Adipocyte (in vitro differentiated cells): ENCODE measurements at regions not wholly inside any gene's neighbourhood (a gene's known extent, or its start where the extent isn't known, plus 50 kb on each side); places are given as distances from the start of the nearest gene placed in this dataset.

Experiments
- DNase-seq: peaks from one replicate; pipeline ENCODE4 v3.0.0-alpha.2; 2015; ENCODE audit warnings: low read depth
- H3K27me3 ChIP-seq: replicated peaks from 2 replicates; pipeline ENCODE4 v1.7.0; 2013; ENCODE audit warnings: mild to moderate bottlenecking, low read length, moderate library complexity; ENCODE audit not compliant: control insufficient read depth, insufficient read depth
- H3K36me3 ChIP-seq: 2 replicates; pipeline ENCODE4 v1.7.0; 2013; ENCODE audit warnings: low read length, mild to moderate bottlenecking, moderate library complexity; ENCODE audit not compliant: control insufficient read depth, insufficient read depth, severe bottlenecking
- H3K4me1 ChIP-seq: 2 replicates; pipeline ENCODE4 v1.7.0; 2013; ENCODE audit warnings: mild to moderate bottlenecking, low read length, moderate library complexity; ENCODE audit not compliant: control insufficient read depth, insufficient read depth
- H3K4me3 ChIP-seq: 2 replicates; pipeline ENCODE4 v1.7.0; 2013; ENCODE audit warnings: mild to moderate bottlenecking, low read length, moderate library complexity
- H3K9ac ChIP-seq: 2 replicates; pipeline ENCODE4 v1.7.0; 2013; ENCODE audit warnings: mild to moderate bottlenecking, low read length, moderate library complexity
- H3K9me3 ChIP-seq: 2 replicates; pipeline ENCODE4 v1.7.0; 2013; ENCODE audit warnings: mild to moderate bottlenecking, low read length, moderate library complexity; ENCODE audit not compliant: control insufficient read depth

DNA sequence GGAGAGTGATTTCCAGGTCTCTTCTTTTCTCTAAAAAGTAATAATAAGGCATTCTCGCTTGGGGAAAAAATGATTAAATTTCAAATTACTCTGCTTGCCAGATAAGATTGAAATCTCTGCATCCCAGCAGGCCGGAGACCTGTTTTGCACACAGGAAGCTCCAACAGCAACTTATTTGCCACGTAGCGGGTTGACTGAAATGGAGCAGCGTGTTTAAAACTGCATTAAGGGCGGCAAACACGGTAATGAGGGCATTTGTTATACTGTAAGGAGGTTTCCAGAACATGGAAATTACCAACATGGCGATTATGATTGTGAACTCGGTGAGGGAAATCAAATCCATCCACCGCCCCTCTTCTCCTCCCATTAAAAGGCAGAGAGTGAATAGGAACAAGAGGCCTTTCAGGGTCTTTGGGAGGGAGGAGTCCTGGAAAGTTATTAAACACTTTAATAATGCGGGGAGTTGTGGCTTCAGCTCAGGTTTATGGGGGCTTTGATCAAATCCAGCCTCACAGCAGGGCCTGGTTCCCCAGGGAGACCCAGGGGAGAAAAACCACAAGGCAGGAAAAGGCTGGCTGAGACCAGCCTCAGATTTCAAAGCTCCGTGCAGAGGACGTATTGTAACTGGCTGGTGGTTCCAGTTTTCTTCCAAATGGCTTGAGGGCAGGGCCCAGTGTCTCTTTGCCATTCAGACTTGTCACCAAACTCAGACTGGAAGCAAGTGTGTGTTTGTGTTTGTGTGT lies 242.3 kb downstream of the TLE3 start:
- H3K4me3 ChIP-seq = no peak overlapping the region
- H3K27me3 ChIP-seq = peaks cover 21% of the 10 kb centered on the region
- H3K9me3 ChIP-seq = no peaks in the 10 kb centered on the region
- peak; percentile 63 for DNase-seq
- no peaks in the 10 kb centered on the region for H3K36me3 ChIP-seq
- H3K9ac ChIP-seq = no peak overlapping the region
- peaks cover 15% of the 10 kb centered on the region for H3K4me1 ChIP-seq

DNA sequence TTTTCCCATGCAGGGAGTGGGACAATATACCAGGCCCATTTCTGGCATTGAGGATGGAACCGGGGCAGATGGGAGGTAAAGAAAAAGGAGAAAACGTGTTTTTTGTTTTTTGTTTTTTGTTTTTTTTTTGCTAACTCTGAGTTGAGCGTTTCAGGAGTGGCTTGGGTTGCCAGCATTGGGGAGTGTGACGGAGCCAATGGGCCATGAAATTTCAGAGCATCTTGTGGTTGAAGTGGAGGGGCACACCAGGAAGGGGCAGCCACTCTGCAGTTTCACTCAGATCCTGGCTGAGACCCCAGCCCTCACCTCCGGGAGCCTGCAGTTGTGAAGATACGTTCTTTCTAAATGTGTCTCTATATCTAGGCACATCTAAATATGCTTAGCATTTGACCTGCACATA lies 240.5 kb downstream of the TLE3 start:
- H3K36me3 ChIP-seq = no peaks in the 10 kb centered on the region
- peaks cover 20% of the 10 kb centered on the region for H3K4me1 ChIP-seq
- H3K27me3 ChIP-seq = peaks cover 21% of the 10 kb centered on the region
- no peak for DNase-seq
- no peak overlapping the region for H3K9ac ChIP-seq
- H3K4me3 ChIP-seq = no peak overlapping the region
- H3K9me3 ChIP-seq = no peaks in the 10 kb centered on the region

DNA sequence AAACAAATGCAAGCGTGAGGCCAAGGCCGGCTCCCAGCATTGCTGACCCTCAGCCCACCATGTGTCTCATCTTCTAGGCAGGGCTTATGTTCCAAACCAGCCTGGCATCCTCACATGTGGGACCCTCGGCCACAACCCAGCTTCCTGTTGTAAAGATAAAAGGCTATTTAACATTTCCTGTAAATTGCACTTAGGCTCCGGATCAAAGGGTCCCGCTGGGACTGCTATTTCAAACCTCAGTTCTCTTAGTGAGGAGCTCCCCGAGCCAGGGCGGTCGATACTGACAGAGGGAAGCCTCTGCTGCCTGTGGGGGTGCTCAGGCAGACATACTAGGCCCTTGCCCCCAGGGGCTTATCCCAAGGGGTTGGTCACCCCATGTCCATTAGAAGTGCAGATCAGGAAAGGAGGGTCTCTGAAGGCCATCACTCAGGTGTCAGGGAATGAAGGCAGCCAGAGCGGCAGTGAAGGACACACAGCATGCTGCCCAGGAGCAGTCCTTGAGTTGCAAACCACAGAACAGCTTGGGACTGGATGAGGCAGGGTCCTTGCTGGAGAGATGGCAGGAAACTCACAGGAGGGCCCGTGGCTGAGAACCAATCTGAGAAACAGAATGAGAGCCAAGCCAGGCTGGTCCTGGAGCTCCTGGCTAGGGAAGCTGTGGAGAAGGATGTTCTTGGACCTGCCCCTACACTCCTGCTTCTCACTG lies 239.9 kb downstream of the TLE3 start:
- Histone ChIP-seq H3K9ac (no peak overlapping the region), H3K27me3 (peaks cover 21% of the 10 kb centered on the region), H3K9me3 (no peaks in the 10 kb centered on the region), H3K4me3 (no peak overlapping the region), H3K4me1 (peaks cover 20% of the 10 kb centered on the region), H3K36me3 (no peaks in the 10 kb centered on the region)
- DNase-seq = no peak

- DNase-seq = no peak
- Histone ChIP-seq H3K9ac (no peak overlapping the region), H3K9me3 (no peaks in the 10 kb centered on the region), H3K36me3 (no peaks in the 10 kb centered on the region), H3K27me3 (peaks cover 21% of the 10 kb centered on the region), H3K4me3 (no peak overlapping the region), H3K4me1 (peaks cover 15% of the 10 kb centered on the region)
These were observed 239.3 kb downstream of the TLE3 start for GRCh38 chr15:69858456-69858855.

- peaks cover 5% of the 10 kb centered on the region for H3K4me1 ChIP-seq
- H3K27me3 ChIP-seq = peaks cover 21% of the 10 kb centered on the region
- H3K4me3 ChIP-seq = no peak overlapping the region
- no peak overlapping the region for H3K9ac ChIP-seq
- H3K36me3 ChIP-seq = no peaks in the 10 kb centered on the region
- no peaks in the 10 kb centered on the region for H3K9me3 ChIP-seq
- no peak for DNase-seq
These were observed 237.9 kb downstream of the TLE3 start for GRCh38 chr15:69859866-69860265.

DNA sequence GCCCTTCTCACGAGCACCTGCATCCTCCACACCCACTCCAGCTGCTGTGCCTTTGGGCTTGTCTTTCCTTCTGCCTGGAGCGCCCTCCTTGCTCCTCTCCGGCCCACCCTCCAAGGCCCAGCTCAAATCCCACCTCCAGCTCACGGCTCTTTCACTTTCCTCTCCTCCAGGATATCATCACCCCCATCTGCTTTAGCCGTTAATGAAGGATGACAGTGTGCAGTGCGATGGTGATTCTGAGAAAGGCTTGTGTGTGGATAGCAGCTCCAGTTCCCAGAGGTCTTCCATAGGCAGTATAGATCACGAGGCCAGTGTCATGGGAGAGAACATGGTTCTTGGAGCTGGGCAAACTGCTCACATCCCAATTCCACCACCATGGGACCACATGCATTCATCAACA lies 237.4 kb downstream of the TLE3 start:
- H3K4me1 ChIP-seq = peaks cover 5% of the 10 kb centered on the region
- H3K9ac ChIP-seq = no peak overlapping the region
- no peak overlapping the region for H3K4me3 ChIP-seq
- H3K9me3 ChIP-seq = no peaks in the 10 kb centered on the region
- no peak for DNase-seq
- H3K36me3 ChIP-seq = no peaks in the 10 kb centered on the region
- H3K27me3 ChIP-seq = peaks cover 21% of the 10 kb centered on the region

GRCh38 chr15:69860921-69861320 lies 236.8 kb downstream of the TLE3 start:
- Histone ChIP-seq H3K27me3 (peaks cover 21% of the 10 kb centered on the region), H3K9ac (no peak overlapping the region)

DNA sequence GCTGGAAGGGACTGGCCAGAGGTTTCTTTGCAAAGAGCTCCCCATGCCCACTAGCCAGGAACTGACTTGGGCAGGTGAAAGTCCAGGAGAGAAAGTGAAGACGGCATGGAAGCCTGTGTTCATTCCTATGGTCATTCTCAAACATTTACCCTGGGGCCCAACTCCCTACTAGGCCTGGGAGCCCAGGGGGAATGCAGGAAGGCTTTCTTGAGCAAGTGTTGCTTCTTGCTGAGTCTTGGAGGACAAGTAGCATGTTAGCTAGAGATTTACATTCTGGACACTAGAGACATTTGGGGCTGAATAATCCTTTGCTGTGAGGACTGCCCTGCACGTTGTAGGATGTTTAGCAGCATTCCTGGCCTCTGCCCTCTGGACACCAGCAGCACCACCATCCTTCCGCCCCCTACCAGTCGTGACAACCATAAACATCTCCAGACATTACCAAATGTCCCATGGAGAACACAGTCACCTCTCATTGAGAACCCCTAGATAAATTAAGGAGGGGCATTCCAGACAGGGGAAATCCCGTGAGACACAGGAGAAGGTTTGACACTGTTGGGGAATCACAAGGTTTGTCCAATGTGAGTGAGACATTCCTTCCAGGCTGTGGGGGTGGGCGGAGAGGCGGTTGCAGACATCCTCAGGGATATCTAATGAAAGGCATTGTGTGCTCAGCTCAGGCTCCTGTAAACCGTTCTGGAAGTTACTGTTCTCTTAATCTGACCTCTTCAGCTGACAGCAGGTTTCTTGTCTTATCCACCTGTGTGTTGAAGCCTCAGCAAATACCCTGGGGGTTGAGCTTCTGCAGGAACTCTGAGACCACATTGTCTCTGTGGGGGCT lies 236.2 kb downstream of the TLE3 start:
- Histone ChIP-seq H3K4me1 (peaks cover 5% of the 10 kb centered on the region), H3K4me3 (no peak overlapping the region), H3K36me3 (no peaks in the 10 kb centered on the region), H3K27me3 (peaks cover 21% of the 10 kb centered on the region), H3K9me3 (no peaks in the 10 kb centered on the region), H3K9ac (no peak overlapping the region)
- peak; percentile 22 for DNase-seq

More at GRCh38 chr15:69860921-69861320, 236.8 kb downstream of the TLE3 start:
- H3K4me1 ChIP-seq = peaks cover 5% of the 10 kb centered on the region
- H3K36me3 ChIP-seq = no peaks in the 10 kb centered on the region
- no peak for DNase-seq
- no peaks in the 10 kb centered on the region for H3K9me3 ChIP-seq
- H3K4me3 ChIP-seq = no peak overlapping the region

DNA sequence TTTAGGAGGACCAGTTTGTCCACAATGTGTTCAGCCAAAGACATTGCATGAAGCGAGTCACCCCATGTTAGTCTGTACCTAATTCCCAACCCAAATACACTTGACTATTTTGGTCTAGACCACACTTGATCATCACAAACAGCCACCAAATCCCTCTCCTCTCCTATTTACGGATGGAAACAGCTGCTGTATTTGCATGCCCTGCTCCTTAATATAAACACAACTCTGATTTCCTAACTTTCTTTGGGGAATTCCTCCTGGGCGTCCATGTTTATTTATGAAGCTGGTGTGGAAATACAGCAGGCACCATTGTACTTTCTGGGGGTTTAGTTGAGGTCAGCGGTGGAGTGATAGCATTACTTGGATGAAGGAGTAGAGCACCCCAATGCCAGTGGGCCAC lies 235.2 kb downstream of the TLE3 start:
- DNase-seq = peak; percentile 65
- H3K9ac ChIP-seq = no peak overlapping the region
- H3K4me1 ChIP-seq = peaks cover 5% of the 10 kb centered on the region
- no peaks in the 10 kb centered on the region for H3K36me3 ChIP-seq
- peaks cover 20% of the 10 kb centered on the region for H3K27me3 ChIP-seq
- H3K9me3 ChIP-seq = no peaks in the 10 kb centered on the region
- H3K4me3 ChIP-seq = no peak overlapping the region

DNA sequence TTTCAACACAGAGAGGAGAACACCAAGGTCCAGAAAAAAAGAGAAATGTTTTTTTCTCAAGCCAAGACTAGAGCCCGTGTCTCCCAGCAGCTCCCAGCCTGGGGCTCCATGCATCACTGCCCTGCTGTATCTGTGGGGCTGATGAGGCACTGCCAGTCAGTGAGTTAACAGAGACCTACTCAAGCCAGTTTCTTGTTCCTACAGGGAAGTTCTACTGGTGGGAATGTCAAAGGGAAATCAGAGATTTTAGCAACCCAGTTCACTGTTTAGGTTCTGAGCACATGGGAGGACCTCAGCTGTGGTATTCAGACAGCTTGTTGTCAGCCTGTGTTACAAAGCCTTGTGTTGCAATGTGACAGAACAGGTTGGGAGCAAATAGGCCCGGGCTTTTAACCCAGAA lies 234.3 kb downstream of the TLE3 start:
- Histone ChIP-seq H3K9ac (no peak overlapping the region), H3K36me3 (no peaks in the 10 kb centered on the region), H3K4me3 (no peak overlapping the region), H3K27me3 (peaks cover 15% of the 10 kb centered on the region), H3K9me3 (peaks cover 2% of the 10 kb centered on the region), H3K4me1 (peaks cover 5% of the 10 kb centered on the region)
- no peak for DNase-seq

DNA sequence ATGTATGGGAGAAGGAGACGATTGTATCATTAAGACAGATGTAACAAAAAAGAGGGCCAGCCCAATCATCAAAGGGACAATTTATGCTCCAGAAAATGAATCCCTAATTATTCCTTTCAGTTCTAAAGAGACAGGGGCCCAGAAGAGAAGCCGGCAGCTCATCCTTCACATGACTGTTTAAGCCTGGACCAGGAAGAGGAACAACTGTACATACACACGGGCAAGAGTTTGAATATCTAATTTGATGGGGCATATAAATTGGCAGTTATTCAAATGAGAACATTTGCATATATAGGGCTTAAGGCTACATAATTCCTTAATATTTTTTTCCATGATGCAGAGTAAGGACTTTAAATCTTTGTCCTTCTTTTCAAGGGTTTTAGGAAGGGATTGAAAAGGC lies 232.3 kb downstream of the TLE3 start:
- no peaks in the 10 kb centered on the region for H3K36me3 ChIP-seq
- peaks cover 2% of the 10 kb centered on the region for H3K9me3 ChIP-seq
- H3K9ac ChIP-seq = no peak overlapping the region
- H3K4me1 ChIP-seq = peaks cover 5% of the 10 kb centered on the region
- no peak for DNase-seq
- H3K27me3 ChIP-seq = peaks cover 19% of the 10 kb centered on the region
- H3K4me3 ChIP-seq = no peak overlapping the region
